ENCODE measurements at regions not wholly inside any gene's neighbourhood (a gene's known extent, or its start where the extent isn't known, plus 50 kb on each side); places are given as distances from the start of the nearest gene placed in this dataset.

- no peak overlapping the region for H3K27ac ChIP-seq (ENCODE audit: poor library complexity, severe bottlenecking)
- no peak for TF ChIP-seq CTCF (IDR thresholded peaks at IDR 0.05; ENCODE audit: poor library complexity, severe bottlenecking)
Observed at GRCh38 chr1:88466011-88466410, 218.1 kb upstream of the PKN2 start.

GRCh38 chr1:88466899-88467580 is 217.0 kb upstream of the PKN2 start:
- TF ChIP-seq CTCF (IDR thresholded peaks at IDR 0.05; ENCODE audit: poor library complexity, severe bottlenecking): no peak
- Histone ChIP-seq H3K36me3 (ENCODE audit: low read depth) (no peaks in the 10 kb centered on the region), H3K4me3 (ENCODE audit: severe bottlenecking) (no peak overlapping the region), H3K9me3 (ENCODE audit: severe bottlenecking) (no peaks in the 10 kb centered on the region), H3K4me1 (ENCODE audit: insufficient read depth, poor library complexity, severe bottlenecking) (no peaks in the 10 kb centered on the region), H3K27me3 (ENCODE audit: insufficient read depth, poor library complexity, severe bottlenecking) (peaks cover 19% of the 10 kb centered on the region), H3K27ac (ENCODE audit: poor library complexity, severe bottlenecking) (no peak overlapping the region)
- ATAC-seq (ENCODE audit: low read depth): no peak
- peak; percentile 55 for DNase-seq (ENCODE audit: low spot score)

More at GRCh38 chr1:88466011-88466410, 218.1 kb upstream of the PKN2 start:
- no peaks in the 10 kb centered on the region for H3K4me1 ChIP-seq (ENCODE audit: insufficient read depth, poor library complexity, severe bottlenecking)
- peaks cover 28% of the 10 kb centered on the region for H3K27me3 ChIP-seq (ENCODE audit: insufficient read depth, poor library complexity, severe bottlenecking)
- H3K4me3 ChIP-seq (ENCODE audit: severe bottlenecking): no peak overlapping the region
- H3K36me3 ChIP-seq (ENCODE audit: low read depth): no peaks in the 10 kb centered on the region
- ATAC-seq (ENCODE audit: low read depth) (no peak), DNase-seq (ENCODE audit: low spot score) (no peak)
- H3K9me3 ChIP-seq (ENCODE audit: severe bottlenecking): no peaks in the 10 kb centered on the region

GRCh38 chr1:88472298-88472697 is 211.8 kb upstream of the PKN2 start:
- no peak for ATAC-seq (ENCODE audit: low read depth)

GRCh38 chr1:88472714-88473113 is 211.4 kb upstream of the PKN2 start:
- ATAC-seq (ENCODE audit: low read depth) (no peak), DNase-seq (ENCODE audit: low spot score) (no peak)
- H3K27me3 ChIP-seq (ENCODE audit: insufficient read depth, poor library complexity, severe bottlenecking): no peaks in the 10 kb centered on the region
- H3K27ac ChIP-seq (ENCODE audit: poor library complexity, severe bottlenecking): no peak overlapping the region
- H3K4me3 ChIP-seq (ENCODE audit: severe bottlenecking): no peak overlapping the region
- H3K4me1 ChIP-seq (ENCODE audit: insufficient read depth, poor library complexity, severe bottlenecking): no peaks in the 10 kb centered on the region
- H3K36me3 ChIP-seq (ENCODE audit: low read depth): no peaks in the 10 kb centered on the region
- no peaks in the 10 kb centered on the region for H3K9me3 ChIP-seq (ENCODE audit: severe bottlenecking)
- TF ChIP-seq CTCF (IDR thresholded peaks at IDR 0.05; ENCODE audit: poor library complexity, severe bottlenecking): no peak

More at GRCh38 chr1:88472298-88472697, 211.8 kb upstream of the PKN2 start:
- Histone ChIP-seq H3K36me3 (ENCODE audit: low read depth) (no peaks in the 10 kb centered on the region), H3K27ac (ENCODE audit: poor library complexity, severe bottlenecking) (no peak overlapping the region), H3K4me1 (ENCODE audit: insufficient read depth, poor library complexity, severe bottlenecking) (no peaks in the 10 kb centered on the region), H3K27me3 (ENCODE audit: insufficient read depth, poor library complexity, severe bottlenecking) (no peaks in the 10 kb centered on the region), H3K9me3 (ENCODE audit: severe bottlenecking) (no peaks in the 10 kb centered on the region), H3K4me3 (ENCODE audit: severe bottlenecking) (no peak overlapping the region)
- no peak for DNase-seq (ENCODE audit: low spot score)
- TF ChIP-seq CTCF (IDR thresholded peaks at IDR 0.05; ENCODE audit: poor library complexity, severe bottlenecking): no peak

- H3K4me3 ChIP-seq (ENCODE audit: severe bottlenecking): no peak overlapping the region
- no peaks in the 10 kb centered on the region for H3K4me1 ChIP-seq (ENCODE audit: insufficient read depth, poor library complexity, severe bottlenecking)
- TF ChIP-seq CTCF (IDR thresholded peaks at IDR 0.05; ENCODE audit: poor library complexity, severe bottlenecking): no peak
- no peaks in the 10 kb centered on the region for H3K9me3 ChIP-seq (ENCODE audit: severe bottlenecking)
- no peaks in the 10 kb centered on the region for H3K36me3 ChIP-seq (ENCODE audit: low read depth)
- no peak for DNase-seq (ENCODE audit: low spot score)
- peaks cover 3% of the 10 kb centered on the region for H3K27me3 ChIP-seq (ENCODE audit: insufficient read depth, poor library complexity, severe bottlenecking)
- no peak for ATAC-seq (ENCODE audit: low read depth)
- H3K27ac ChIP-seq (ENCODE audit: poor library complexity, severe bottlenecking): no peak overlapping the region
Observed at GRCh38 chr1:88474555-88475304, 209.3 kb upstream of the PKN2 start.

Measured in RWPE2 (cell line).